NCI-H2107 treated with DMSO at 0.1 percent for 48 hours (cell line): ENCODE measurements at regions not wholly inside any gene's neighbourhood (a gene's known extent, or its start where the extent isn't known, plus 50 kb on each side); places are given as distances from the start of the nearest gene placed in this dataset.

Experiments
- DNase-seq: peaks from one replicate; lab custom pipeline; 2025; ENCODE audit not compliant: unreplicated experiment; lab: John Stamatoyannopoulos, UW

GRCh38 chr6:105917038-105917695 is 169.0 kb upstream of the PRDM1 start:
- no peak for DNase-seq

GRCh38 chr6:105911106-105911629 is 175.0 kb upstream of the PRDM1 start:
- DNase-seq: no peak

- no peak for DNase-seq
Measured at GRCh38 chr6:105909106-105909505, 177.0 kb upstream of the PRDM1 start.

DNA sequence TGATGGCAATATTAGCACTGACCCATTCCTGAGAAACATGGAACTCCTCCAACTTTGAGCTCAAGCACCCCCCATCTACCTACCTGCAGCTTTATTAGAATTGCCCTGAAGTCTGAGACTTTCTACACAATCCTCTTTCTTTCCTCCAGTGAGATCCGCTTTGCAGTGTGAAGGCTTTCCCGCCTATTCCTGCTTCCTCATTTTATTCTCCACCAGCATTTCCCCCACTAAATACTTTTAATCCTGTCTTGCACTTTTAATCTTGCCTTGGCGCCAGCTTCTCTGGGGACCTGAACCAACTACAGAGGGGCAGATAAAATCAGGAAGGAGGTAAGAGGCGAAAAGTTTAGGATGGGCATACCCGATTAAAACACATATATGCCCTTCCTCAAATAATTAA is 178.1 kb upstream of the PRDM1 start:
- DNase-seq: no peak

DNA sequence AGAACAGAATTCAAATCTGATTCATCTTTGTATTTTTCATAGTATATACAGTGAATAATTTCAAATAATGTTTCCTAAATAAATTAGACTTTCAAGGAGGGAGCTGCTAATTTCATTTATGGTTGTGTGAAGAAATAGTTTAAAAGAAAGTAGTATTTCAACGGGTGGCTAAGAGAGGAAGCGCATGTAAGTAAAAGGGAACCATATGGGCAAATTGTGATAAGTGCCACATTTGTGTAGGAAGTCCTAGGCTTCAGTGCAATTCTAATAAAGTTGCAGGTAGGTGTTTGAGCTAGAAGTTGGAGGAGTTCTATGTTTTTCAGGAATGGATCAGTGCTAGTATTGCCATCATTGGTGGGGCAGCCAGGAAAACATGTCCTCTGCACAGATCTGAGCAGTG is 178.8 kb upstream of the PRDM1 start:
- DNase-seq: no peak

- DNase-seq: peak; percentile 10
Measured at GRCh38 chr6:105902401-105903031, 183.6 kb upstream of the PRDM1 start.

DNA sequence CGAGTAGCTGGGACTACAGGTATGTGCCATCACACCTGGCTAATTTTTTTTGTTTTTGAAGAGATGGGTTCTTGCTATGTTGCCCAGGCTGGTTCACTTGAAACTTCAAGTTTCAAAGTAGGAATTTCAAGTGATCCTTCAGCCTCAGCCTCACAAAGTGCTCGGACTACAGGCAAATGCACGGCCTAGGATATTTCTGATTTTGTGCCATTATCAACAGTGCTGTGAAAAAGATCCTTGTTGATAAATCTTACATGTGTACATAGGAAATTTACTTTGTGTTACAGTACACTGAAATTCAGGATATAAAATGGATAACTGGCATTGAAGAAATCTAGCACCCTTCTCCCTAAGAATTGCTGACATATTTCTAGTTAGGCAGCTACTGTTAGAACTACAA is 184.6 kb upstream of the PRDM1 start:
- DNase-seq: no peak

DNA sequence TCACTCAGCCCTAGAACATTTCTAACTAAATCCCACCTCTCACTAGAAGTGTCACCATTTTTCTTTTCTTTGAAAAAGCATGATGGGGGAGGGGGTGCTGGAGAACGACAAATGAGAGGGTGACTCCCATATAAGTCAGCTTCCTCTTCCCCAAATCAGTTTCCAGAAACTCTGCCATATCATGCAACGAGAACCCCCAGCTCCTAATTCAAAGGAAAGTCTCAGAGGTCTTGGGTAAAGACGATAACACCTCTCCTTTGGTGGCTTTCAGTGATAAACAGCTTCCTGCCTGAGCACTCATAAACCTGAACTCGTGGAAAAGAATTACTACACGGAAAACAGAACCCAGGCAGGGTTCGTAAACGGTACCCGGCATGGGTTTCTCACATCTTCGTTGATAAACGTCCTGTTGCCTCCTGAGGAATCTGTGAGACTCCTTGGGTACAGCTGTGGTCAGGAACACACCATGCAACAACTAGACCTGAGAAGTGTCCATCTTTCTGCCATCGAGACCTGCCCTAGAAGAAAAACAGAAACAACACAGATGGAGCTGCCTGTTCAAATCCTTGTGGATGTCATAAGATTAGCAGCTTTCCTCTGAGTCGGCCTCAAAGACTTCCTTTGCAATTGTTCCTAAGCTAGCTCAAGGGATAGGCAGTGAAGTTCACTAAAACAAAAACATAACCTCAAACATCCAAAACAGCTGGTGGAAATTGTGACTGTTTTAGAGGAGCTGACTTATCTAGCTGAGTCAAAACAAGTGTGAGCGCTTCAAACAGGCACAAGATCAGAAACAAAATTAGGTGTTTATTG is 185.8 kb upstream of the PRDM1 start:
- DNase-seq: no peak

GRCh38 chr6:105898286-105898685 is 187.8 kb upstream of the PRDM1 start:
- DNase-seq: no peak

GRCh38 chr6:105897131-105897530 is 189.0 kb upstream of the PRDM1 start:
- no peak for DNase-seq

DNA sequence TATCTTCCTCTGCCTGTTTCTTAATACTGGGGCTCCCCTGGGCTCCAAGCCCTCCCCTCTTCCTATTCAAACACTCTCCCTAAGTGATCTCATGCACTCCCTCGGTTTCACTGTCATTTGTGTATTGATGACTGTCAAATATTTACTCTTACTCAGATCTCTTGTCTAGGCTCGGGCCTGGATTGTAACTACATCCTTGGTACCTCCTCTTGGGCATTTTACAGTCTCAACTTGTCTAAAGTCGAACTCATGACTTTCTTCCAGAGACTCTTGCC is 189.4 kb upstream of the PRDM1 start:
- no peak for DNase-seq

DNA sequence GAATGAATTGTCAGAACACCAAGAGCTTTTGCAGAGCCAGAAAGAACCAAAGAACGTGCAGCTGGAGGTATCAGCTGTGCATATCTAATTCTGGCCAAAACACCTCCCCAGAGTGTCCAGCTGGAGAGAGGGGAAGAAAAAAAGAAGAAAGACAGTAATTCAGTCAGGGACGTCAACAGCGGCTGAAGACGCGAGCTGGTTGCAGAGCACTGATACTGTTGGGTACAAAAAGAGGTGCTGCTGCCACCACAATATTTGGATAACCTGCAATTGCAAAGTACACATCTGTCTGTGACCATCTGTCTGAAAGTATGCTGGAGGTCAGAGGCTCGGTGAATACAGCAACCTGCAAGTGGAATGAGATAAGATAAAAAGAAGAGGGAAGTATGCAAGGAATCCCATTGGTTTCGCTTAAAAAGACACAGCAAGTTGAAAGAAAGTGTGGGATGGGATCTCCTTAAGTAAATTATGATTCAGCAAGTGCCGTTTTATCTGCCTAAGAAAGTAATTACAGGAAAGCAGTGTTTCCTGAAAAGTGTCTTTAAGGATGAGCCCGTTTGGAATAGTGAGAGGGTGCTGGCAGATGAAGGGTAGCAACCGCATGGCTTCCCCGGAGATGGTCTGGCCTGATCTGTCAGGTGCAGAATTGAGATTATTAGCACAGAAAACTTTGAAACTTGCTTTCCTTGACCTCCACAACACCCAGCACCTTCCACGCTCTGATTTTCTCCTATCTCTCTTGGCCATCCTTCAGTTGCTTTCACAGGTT is 189.9 kb upstream of the PRDM1 start:
- DNase-seq: no peak

- DNase-seq: no peak
Measured at GRCh38 chr6:105894556-105894955, 191.6 kb upstream of the PRDM1 start.

DNA sequence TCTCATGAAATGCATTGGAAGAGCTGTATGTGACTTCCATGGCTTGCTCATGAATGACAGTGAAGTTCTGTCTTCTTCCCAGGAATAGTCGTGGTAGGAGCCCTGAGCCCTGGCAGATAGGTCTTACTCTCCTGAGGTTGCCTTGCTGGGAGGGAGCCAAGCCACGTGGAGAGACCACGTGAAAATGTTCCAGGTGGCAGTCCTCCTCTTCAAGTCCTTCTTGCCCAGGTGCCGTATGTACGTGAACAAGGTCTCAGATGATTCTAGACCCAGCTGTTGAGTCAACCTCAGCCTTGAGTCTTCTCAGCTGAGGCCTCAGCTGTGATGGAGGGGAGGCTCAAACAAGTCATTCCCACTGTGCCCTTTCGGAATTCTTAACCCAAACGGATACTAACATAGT is 192.4 kb upstream of the PRDM1 start:
- DNase-seq: no peak

- DNase-seq: no peak
Measured at GRCh38 chr6:105892577-105893262, 193.4 kb upstream of the PRDM1 start.

GRCh38 chr6:105890521-105891244 is 195.5 kb upstream of the PRDM1 start:
- DNase-seq: no peak

DNA sequence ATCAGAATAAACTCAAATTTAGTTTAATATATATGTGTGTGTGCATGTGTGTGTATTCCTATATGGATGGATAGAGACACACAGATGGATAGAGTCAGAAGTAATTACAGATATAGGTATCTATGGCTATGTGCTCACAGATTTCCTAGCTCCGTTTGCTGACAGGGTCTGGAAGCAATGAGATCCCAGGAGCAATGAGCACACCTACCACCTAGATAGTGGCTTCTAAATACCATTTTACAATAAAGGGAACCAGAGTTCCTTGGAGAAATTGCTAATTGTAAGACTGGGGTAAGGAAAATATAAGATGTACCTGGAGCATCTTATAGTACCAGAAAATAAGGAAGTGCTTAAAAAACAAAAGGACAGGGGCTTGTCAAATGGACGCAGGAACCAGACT is 196.2 kb upstream of the PRDM1 start:
- DNase-seq: no peak

DNA sequence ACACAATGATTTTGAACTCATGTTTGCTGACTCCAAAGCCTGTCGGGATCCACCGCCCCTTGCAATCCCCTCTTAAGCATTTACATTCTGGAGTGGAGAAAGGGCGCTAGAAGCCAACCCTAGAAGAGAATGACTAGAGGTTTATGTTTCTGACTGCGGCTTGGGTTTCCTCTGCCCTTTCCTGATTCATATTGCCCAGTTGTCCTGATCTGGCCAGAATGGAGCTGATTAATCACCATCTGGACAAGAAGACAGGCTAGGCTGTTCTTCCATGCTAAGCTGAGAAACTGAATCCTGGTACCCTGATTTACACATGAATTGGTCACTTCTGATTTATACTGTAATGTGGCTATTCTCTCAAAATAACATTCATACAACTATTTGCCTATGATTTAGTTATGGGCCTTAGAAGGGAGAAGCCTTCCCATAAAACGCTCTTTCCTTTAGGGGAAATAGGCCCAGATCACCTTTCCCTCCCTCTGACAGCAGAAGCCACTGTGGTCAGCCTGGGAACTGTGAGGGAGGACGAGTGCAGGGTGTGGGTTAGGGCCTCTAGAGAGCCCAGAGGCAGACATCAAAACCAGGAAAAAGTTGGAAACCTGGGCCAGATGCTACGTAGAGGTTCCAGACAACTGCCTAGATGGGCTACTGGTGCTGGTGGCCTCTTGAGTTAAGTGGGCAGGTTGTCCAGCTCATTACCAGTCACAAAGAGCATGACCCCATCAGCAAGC is 199.2 kb upstream of the PRDM1 start:
- no peak for DNase-seq

- no peak for DNase-seq
Measured at GRCh38 chr6:105886066-105886813, 199.9 kb upstream of the PRDM1 start.
